BE2C (cell line): ENCODE measurements at regions not wholly inside any gene's neighbourhood (a gene's known extent, or its start where the extent isn't known, plus 50 kb on each side); places are given as distances from the start of the nearest gene placed in this dataset.

Experiments
- DNase-seq: peaks from one replicate; pipeline ENCODE4 v3.0.0-alpha.2; 2020
- H3K27me3 ChIP-seq: fragments of 250-450 bp; sonication (Bioruptor Pico); 2 replicates; pipeline ENCODE4 v1.5.1; 2020; ENCODE audit warnings: mild to moderate bottlenecking
- H3K36me3 ChIP-seq: fragments of 250-450 bp; sonication (Bioruptor Pico); 2 replicates; pipeline ENCODE4 v1.5.1; 2020; ENCODE audit warnings: mild to moderate bottlenecking
- H3K4me1 ChIP-seq: fragments of 250-450 bp; sonication (Bioruptor Pico); 2 replicates; pipeline ENCODE4 v1.5.1; 2020
- H3K4me3 ChIP-seq: 2 replicates; pipeline ENCODE4 v1.5.1; 2011; ENCODE audit warnings: low read depth, low read length
- H3K9me3 ChIP-seq: fragments of 250-450 bp; sonication (Bioruptor Pico); 2 replicates; pipeline ENCODE4 v1.5.1; 2020
- CTCF ChIP-seq: IDR thresholded peaks from 2 replicates; pipeline ENCODE4 v1.5.1; 2012; ENCODE audit warnings: mild to moderate bottlenecking, low read depth, low read length

- DNase-seq: no peak
- H3K4me1 ChIP-seq: peaks cover 5% of the 10 kb centered on the region
- no peak overlapping the region for H3K4me3 ChIP-seq
- no peak for TF ChIP-seq CTCF
- no peaks in the 10 kb centered on the region; the same call in 1 of the 2 replicates for H3K9me3 ChIP-seq
- no peaks in the 10 kb centered on the region for H3K36me3 ChIP-seq
- no peaks in the 10 kb centered on the region for H3K27me3 ChIP-seq
Observed at GRCh38 chr1:98428864-98429263, 232.7 kb upstream of the SNX7 start.

GRCh38 chr1:98427664-98428063 lies 233.9 kb upstream of the SNX7 start:
- Histone ChIP-seq H3K9me3 (no peaks in the 10 kb centered on the region; the same call in 1 of the 2 replicates), H3K27me3 (no peaks in the 10 kb centered on the region), H3K4me1 (peaks cover 5% of the 10 kb centered on the region), H3K36me3 (no peaks in the 10 kb centered on the region), H3K4me3 (no peak overlapping the region)
- no peak for DNase-seq
- TF ChIP-seq CTCF: no peak

GRCh38 chr1:98426092-98426491 lies 235.4 kb upstream of the SNX7 start:
- no peak for TF ChIP-seq CTCF
- H3K9me3 ChIP-seq: no peaks in the 10 kb centered on the region; the same call in 1 of the 2 replicates
- peaks cover 5% of the 10 kb centered on the region for H3K4me1 ChIP-seq
- DNase-seq: no peak
- H3K36me3 ChIP-seq: no peaks in the 10 kb centered on the region
- H3K27me3 ChIP-seq: no peaks in the 10 kb centered on the region
- no peak overlapping the region for H3K4me3 ChIP-seq

- Histone ChIP-seq H3K9me3 (no peaks in the 10 kb centered on the region; the same call in 1 of the 2 replicates), H3K36me3 (no peaks in the 10 kb centered on the region), H3K4me3 (no peak overlapping the region), H3K4me1 (no peaks in the 10 kb centered on the region), H3K27me3 (no peaks in the 10 kb centered on the region)
- no peak for DNase-seq
- no peak for TF ChIP-seq CTCF
Observed at GRCh38 chr1:98422816-98423215, 238.7 kb upstream of the SNX7 start.

GRCh38 chr1:98421085-98421435 lies 240.5 kb upstream of the SNX7 start:
- H3K9me3 ChIP-seq: no peaks in the 10 kb centered on the region
- DNase-seq: no peak
- H3K4me1 ChIP-seq: no peaks in the 10 kb centered on the region
- no peaks in the 10 kb centered on the region for H3K36me3 ChIP-seq
- H3K4me3 ChIP-seq: no peak overlapping the region
- no peaks in the 10 kb centered on the region for H3K27me3 ChIP-seq
- no peak for TF ChIP-seq CTCF

- no peak for TF ChIP-seq CTCF
- no peaks in the 10 kb centered on the region for H3K4me1 ChIP-seq
- no peaks in the 10 kb centered on the region for H3K36me3 ChIP-seq
- H3K9me3 ChIP-seq: no peaks in the 10 kb centered on the region
- H3K27me3 ChIP-seq: no peaks in the 10 kb centered on the region
- DNase-seq: no peak
- H3K4me3 ChIP-seq: no peak overlapping the region
Observed at GRCh38 chr1:98420376-98421084, 241.0 kb upstream of the SNX7 start.
